GM18867 (cell line): ENCODE measurements at regions not wholly inside any gene's neighbourhood (a gene's known extent, or its start where the extent isn't known, plus 50 kb on each side); places are given as distances from the start of the nearest gene placed in this dataset.
"Not testable (repeated sequence)": the region's sequence is repeated elsewhere in the genome, so short reads cannot be mapped to it uniquely, and the experiment has no call there.

Source experiments
- ATAC-seq: cut with Tn5 transposase; IDR thresholded peaks from one replicate; pipeline ENCODE4 v1.9.1; 2021; ENCODE audit warnings: mild to moderate bottlenecking, moderate library complexity; ENCODE audit not compliant: unreplicated experiment

DNA sequence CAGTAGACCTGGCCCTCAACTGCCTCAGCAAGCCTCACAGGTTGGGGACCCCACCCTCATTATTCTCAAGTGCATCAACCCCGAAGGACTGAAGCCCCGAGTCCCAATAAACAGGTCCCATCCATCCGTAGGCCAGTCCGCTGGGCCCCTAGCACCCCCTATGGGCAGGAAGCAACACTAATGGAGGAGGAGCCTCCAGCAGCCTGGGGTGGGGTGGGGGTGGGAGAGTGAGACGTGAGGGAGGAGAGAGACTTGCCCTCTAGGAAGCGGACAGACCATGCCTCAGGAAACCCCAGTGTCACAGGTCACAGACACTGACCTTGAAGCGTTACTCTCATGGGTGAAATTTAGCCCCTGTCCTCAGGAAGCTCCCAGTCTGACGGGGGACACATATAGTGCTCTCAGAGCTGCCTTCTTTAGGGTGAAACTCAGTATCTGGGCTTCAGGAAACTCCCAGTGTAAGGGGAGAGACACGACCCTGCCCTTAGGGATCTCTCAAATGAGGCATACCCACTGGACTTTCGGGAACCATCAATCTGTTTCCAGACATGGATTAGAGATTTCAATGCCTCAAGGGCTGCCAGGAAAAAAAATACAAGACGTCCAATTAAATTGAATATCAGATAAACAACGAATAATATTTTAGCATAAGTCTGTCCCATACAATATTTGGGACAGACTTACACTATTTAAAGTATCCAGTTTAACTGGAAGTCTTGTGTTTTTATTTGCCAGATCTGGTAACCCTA lies 125.8 kb downstream of the MRPL14 start:
- ATAC-seq, result no peak

GRCh38 chr6:44000164-44000842 lies 126.9 kb downstream of the MRPL14 start:
- ATAC-seq, result peak; percentile 59

DNA sequence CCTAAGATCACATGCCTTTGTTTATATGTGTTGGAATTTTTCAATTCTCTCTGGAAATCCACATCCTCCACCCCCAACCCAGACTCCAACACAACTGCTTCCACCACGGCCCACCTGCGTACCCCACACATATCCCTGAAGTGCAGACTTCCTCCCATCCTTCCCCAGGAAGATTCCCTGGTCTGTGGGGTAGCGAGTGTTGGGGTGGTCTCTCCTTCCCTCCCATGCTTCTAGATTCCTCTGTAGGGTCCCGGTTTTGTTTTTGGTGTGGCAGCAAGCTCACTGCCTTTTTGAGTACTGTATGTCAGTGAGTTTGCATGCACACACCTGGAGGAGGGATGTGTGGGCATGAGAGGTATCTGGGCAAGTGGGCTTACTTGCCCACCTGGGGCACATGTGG lies 127.6 kb downstream of the MRPL14 start:
- ATAC-seq, result no peak

DNA sequence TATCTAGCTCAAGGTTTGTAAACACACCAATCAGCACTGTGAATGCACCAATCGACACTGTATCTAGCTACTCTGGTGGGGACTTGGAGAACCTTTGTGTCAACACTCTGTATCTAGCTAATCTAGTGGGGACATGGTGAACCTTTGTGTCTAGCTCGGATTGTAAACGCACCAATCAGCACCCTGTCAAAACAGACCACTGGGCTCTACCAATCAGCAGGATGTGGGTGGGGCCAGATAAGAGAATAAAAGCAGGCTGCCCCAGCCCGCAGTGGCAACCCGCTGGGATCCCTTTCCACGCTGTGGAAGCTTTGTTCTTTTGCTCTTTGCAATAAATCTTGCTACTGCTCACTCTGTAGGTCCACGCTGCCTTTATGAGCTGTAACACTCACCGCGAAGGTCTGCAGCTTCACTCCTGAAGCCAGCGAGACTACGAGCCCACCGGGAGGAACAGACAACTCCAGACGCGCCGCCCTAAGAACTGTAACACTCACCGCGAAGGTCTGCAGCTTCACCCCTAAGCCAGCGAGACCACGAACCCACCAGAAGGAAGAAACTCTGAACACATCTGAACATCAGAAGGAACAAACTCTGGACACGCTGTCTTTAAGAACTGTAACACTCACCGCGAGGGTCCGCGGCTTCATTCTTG lies 128.5 kb downstream of the MRPL14 start:
- not testable (repeated sequence) for ATAC-seq

DNA sequence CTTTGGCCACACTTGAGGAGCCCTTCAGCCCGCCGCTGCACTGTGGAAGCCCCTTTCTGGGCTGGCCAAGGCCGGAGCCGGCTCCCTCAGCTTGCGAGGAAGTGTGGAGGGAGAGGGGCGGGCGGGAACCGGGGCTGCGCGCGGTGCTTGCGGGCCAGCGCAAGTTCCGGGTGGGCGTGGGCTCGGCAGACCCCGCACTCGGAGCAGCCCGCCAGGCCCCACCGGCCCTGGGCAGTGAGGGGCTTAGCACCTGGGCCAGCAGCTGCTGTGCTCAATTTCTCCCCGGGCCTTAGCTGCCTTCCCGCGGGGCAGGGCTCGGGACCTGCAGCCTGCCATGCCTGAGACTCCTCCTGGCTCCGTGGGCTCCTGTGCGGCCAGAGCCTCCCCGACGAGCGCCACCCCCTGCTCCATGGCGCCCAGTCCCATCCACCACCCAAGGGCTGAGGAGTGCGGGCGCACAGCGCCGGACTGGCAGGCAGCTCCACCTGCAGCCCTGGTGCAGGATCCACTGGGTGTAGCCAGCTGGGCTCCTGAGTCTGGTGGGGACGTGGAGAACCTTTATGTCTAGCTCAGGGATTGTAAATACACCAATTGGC lies 129.2 kb downstream of the MRPL14 start:
- not testable (repeated sequence) for ATAC-seq

DNA sequence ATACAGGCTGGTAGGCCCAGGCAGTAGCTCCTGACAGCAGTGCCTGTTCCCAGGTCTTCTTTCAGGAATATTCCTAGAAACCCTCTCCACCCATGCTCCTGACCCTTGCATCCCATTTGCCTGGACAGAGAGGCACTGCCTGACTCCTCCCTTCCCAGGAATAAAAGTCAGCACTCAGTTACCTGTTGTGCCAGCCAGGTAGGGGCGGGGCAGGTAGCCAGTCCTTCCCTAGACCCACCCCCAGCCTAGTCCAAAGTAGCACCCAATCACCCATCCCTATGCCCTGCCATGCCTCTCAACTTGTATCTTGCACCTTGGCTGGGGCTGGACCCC lies 129.9 kb downstream of the MRPL14 start:
- no peak for ATAC-seq

DNA sequence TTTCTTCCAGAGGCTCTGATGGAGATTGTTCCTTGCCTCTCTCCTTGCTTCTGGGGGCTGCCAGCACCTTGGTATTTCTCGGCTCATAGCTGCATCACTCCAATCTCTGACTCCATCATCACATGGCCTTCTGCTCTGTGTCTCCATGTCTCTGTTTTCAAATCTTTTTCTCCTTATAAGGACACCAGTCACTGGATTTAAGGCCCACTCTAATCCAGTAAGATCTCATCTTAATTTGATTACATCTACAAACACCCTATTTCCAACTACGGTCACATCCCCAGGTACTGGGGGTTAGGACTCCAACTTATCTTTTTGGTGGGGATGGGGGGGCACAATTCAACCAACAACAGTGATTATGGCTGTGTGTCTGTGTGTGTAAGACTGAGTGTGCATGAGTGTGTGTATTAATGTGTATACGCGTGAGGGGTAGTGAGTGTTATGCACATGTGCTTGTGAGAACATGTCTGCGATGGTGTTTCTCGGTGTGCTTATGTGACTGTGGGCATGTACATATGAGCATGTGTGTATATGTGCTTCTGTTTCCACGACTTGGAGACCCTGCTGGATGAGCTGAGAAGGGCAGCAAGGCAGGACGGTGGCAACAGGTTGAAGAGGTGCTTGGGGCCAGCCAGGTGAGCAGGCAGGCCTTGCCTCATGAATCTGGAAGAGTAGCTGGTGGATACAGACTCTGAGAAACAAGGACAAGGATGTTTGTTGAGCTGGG lies 130.5 kb downstream of the MRPL14 start:
- ATAC-seq, result no peak

DNA sequence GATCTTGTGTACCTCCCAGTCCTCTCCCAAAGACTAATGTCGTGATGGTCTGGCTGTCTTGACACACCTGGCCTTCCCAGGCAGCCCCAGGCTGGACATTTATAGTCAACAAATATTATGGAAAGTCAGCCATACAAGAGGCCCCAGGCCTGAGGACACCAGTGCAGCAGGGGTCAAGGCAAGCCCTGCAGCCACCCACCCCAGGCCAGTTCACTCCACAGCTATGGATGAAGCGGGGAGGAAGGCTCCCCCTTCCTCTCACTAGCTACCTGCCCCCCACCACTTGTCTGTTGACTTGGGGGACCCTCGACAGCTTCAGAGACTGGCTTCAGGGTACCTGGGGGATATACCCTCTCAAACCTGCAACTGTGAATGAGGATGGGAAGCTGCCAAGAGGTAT lies 132.1 kb downstream of the MRPL14 start:
- no peak for ATAC-seq

GRCh38 chr6:43993881-43994523 lies 133.2 kb downstream of the MRPL14 start:
- no peak for ATAC-seq

- ATAC-seq, result no peak
Measured at GRCh38 chr6:43992783-43993644, 134.2 kb downstream of the MRPL14 start.

GRCh38 chr6:43992126-43992663 lies 135.1 kb downstream of the MRPL14 start:
- no peak for ATAC-seq

DNA sequence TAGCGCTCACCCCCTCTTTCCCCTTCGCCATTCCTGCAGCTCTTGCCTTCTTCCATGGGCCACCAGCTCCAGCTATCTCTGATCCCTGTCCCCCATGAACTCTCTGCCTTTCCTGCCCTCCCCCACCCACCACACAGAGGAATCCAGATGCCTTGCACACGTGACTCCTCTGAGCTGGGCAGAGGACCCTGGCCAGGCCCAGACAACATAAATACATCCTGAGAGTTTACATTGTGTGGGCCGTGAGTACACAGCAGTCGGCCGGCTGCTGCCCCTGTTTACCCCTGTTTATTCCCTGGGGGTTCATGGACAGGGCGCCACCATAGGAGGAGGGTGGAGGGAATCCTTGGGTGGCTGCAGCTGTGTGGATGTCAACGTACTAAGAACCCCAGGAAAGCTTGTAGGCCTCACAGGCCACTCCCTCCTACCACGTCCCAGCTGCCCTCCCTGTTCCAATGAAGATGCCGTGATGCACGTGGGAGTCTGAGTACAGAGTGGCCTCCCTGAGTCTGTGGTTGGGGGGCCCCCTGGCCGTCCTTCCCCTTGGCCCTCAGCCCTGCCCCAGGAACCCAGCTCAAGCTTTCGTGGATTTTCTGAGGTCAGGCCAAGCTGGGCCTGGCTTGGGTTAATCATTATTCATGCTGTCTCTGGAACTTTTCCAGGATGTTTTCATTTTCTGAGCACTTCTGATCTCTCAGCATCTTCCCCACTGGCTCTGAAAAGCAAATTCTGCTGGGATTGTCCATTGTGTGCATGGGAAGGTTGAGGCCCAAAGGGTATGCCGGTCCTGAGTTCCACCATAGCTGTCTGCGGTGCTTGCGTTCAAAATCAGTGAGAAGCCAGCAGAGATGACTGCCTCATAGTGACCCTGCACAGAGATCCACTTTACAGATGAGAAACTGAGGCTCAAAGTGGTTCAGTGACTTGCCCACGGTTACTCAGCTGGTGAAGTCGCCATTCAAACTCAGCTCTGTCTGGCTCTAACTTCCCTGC lies 136.3 kb downstream of the MRPL14 start:
- no peak for ATAC-seq

GRCh38 chr6:43990275-43990626 lies 137.0 kb downstream of the MRPL14 start:
- no peak for ATAC-seq

DNA sequence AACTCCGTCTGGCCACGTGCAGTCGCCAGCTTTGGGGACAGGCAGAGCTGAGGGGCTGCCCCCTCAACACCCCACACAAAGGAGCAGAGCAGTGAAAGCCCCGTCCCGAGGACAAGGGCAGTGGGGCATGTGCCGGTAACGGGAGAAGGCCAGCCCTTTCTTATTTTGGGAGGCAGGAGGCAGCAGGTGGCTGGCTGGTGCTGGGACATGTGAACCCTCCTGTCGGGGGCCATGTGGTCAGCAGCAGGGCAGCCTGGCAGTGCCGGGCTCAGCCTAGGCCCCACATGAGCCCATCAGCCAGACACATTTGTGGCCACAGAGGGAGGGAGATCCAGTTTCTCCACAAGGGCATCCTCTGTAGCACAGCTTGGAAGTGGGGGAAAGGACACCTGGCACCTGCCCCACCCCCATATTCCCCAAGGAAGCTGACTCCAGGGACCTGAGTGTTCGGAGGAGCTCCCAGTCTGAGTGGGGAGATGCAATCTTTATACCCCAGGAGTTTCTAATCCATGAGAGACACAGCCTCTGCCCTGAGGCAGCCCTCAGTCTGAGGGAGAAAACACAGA lies 137.6 kb downstream of the MRPL14 start:
- no peak for ATAC-seq

DNA sequence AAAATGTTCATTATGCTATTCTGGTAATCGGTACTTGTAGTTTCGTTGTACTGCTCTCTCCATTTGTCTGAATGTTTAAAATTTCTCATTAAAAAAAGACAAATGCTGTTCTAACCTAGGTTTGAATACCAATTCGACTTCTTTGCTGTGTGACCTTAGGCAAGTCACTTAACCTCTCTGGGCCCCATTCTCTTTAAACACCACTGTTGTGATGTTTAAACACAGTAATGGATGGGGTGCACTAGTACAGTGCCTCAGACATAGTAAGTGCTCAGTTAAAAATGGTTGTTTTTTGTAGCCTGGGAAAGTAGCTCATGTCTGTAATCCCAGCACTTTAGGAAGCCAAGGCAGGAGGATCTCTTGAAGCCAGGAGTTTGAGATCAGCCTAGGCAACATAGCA lies 138.5 kb downstream of the MRPL14 start:
- no peak for ATAC-seq

- ATAC-seq, result no peak
Measured at GRCh38 chr6:43987838-43988439, 139.3 kb downstream of the MRPL14 start.

GRCh38 chr6:43986177-43986825 lies 141.0 kb downstream of the MRPL14 start:
- no peak for ATAC-seq
